ENCODE measurements at regions not wholly inside any gene's neighbourhood (a gene's known extent, or its start where the extent isn't known, plus 50 kb on each side); places are given as distances from the start of the nearest gene placed in this dataset.

DNA sequence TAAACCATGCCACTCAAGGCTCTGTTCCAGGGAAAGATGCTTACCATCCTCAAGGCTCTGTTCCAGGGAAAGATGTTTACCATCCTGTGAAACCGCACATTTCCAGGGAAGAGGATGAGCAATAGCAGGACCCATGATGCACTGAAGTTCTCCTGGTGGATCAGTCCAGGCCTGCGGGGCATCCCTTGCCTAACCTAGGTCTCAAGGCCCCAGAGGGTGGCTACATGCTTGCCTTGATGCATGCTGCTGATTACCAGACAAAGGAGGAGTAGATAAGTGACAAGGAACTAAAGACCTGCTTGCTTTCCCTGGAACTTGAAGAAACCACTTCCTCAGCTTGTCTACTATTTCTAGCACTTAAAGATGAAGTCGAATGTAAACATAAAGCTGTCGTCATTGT is 111.0 kb upstream of the LINC00305 start:
- TF ChIP-seq, protein P1, sequence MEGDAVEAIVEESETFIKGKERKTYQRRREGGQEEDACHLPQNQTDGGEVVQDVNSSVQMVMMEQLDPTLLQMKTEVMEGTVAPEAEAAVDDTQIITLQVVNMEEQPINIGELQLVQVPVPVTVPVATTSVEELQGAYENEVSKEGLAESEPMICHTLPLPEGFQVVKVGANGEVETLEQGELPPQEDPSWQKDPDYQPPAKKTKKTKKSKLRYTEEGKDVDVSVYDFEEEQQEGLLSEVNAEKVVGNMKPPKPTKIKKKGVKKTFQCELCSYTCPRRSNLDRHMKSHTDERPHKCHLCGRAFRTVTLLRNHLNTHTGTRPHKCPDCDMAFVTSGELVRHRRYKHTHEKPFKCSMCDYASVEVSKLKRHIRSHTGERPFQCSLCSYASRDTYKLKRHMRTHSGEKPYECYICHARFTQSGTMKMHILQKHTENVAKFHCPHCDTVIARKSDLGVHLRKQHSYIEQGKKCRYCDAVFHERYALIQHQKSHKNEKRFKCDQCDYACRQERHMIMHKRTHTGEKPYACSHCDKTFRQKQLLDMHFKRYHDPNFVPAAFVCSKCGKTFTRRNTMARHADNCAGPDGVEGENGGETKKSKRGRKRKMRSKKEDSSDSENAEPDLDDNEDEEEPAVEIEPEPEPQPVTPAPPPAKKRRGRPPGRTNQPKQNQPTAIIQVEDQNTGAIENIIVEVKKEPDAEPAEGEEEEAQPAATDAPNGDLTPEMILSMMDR (IDR thresholded peaks at IDR 0.05): no peak
- TF ChIP-seq POLR2A (IDR thresholded peaks at IDR 0.05; ENCODE audit: low read depth): no peak

All from esophagus muscularis mucosa (tissue), 3 donors.